HG03565 (cell line): ENCODE measurements at regions not wholly inside any gene's neighbourhood (a gene's known extent, or its start where the extent isn't known, plus 50 kb on each side); places are given as distances from the start of the nearest gene placed in this dataset.

Source experiments
- ATAC-seq: cut with Tn5 transposase; IDR thresholded peaks from one replicate; pipeline ENCODE4 v1.9.1; 2021; ENCODE audit warnings: mild to moderate bottlenecking, moderate library complexity; ENCODE audit not compliant: unreplicated experiment

- no peak for ATAC-seq
Observed at GRCh38 chr9:13607481-13608441, 328.3 kb upstream of the MPDZ start.

GRCh38 chr9:13606586-13606985 is 327.1 kb upstream of the MPDZ start:
- ATAC-seq = no peak

- no peak for ATAC-seq
Observed at GRCh38 chr9:13603921-13604320, 324.4 kb upstream of the MPDZ start.

- no peak for ATAC-seq
Observed at GRCh38 chr9:13598738-13599137, 319.2 kb upstream of the MPDZ start.

GRCh38 chr9:13597427-13597826 is 317.9 kb upstream of the MPDZ start:
- ATAC-seq = no peak

GRCh38 chr9:13597004-13597403 is 317.5 kb upstream of the MPDZ start:
- ATAC-seq = no peak

GRCh38 chr9:13596383-13596970 is 317.0 kb upstream of the MPDZ start:
- ATAC-seq = no peak

- no peak for ATAC-seq
Observed at GRCh38 chr9:13590996-13591395, 311.5 kb upstream of the MPDZ start.

GRCh38 chr9:13589034-13589737 is 309.7 kb upstream of the MPDZ start:
- no peak for ATAC-seq

- ATAC-seq = no peak
Observed at GRCh38 chr9:13588151-13589033, 308.9 kb upstream of the MPDZ start.

- no peak for ATAC-seq
Observed at GRCh38 chr9:13587571-13587970, 308.1 kb upstream of the MPDZ start.

- ATAC-seq = no peak
Observed at GRCh38 chr9:13586587-13587374, 307.3 kb upstream of the MPDZ start.

GRCh38 chr9:13580760-13581159 is 301.3 kb upstream of the MPDZ start:
- no peak for ATAC-seq

- ATAC-seq = no peak
Observed at GRCh38 chr9:13580131-13580530, 300.6 kb upstream of the MPDZ start.

GRCh38 chr9:13576101-13576500 is 296.6 kb upstream of the MPDZ start:
- no peak for ATAC-seq

GRCh38 chr9:13575558-13575957 is 296.1 kb upstream of the MPDZ start:
- ATAC-seq = no peak

- no peak for ATAC-seq
Observed at GRCh38 chr9:13570068-13570974, 290.8 kb upstream of the MPDZ start.

GRCh38 chr9:13569602-13570067 is 290.1 kb upstream of the MPDZ start:
- no peak for ATAC-seq
